ENCODE measurements at regions not wholly inside any gene's neighbourhood (a gene's known extent, or its start where the extent isn't known, plus 50 kb on each side); places are given as distances from the start of the nearest gene placed in this dataset.

DNA sequence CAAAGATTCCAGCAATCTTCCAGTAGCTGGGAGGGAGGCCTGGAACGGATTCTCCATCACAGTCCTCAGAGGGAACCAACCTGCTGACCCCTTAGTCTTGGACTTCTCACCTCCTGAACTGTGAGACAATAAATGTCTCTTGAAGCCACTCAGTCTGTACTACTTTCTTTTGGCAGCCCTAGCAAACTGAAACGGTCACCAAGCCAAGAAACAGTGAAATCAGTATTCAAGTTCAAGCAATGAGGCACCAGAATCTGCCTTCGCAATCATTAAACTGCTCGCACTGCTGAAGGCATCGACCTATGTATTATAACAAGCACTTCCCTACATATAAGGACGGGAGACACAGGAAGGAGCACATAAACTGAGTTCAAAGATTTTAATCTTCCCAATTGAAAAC is 120.6 kb upstream of the PUM3 start:
- TF ChIP-seq, protein P1, sequence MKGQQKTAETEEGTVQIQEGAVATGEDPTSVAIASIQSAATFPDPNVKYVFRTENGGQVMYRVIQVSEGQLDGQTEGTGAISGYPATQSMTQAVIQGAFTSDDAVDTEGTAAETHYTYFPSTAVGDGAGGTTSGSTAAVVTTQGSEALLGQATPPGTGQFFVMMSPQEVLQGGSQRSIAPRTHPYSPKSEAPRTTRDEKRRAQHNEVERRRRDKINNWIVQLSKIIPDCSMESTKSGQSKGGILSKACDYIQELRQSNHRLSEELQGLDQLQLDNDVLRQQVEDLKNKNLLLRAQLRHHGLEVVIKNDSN (IDR thresholded peaks at IDR 0.05) = no peak
- TF ChIP-seq NFIC (IDR thresholded peaks at IDR 0.05) (no peak), RAD21 (IDR thresholded peaks at IDR 0.05; ENCODE audit: low read depth) (no peak), CEBPB (IDR thresholded peaks at IDR 0.05) (no peak), FOXM1 (IDR thresholded peaks at IDR 0.05; ENCODE audit: borderline replicate concordance, low read depth) (no peak), EP300 (IDR thresholded peaks at IDR 0.05; ENCODE audit: borderline replicate concordance) (no peak), TEAD4 (IDR thresholded peaks at IDR 0.05) (no peak), TAF1 (IDR thresholded peaks at IDR 0.05; ENCODE audit: low read depth) (no peak), YY1 (IDR thresholded peaks at IDR 0.05; ENCODE audit: low read depth) (no peak)
- TF ChIP-seq, protein P2, sequence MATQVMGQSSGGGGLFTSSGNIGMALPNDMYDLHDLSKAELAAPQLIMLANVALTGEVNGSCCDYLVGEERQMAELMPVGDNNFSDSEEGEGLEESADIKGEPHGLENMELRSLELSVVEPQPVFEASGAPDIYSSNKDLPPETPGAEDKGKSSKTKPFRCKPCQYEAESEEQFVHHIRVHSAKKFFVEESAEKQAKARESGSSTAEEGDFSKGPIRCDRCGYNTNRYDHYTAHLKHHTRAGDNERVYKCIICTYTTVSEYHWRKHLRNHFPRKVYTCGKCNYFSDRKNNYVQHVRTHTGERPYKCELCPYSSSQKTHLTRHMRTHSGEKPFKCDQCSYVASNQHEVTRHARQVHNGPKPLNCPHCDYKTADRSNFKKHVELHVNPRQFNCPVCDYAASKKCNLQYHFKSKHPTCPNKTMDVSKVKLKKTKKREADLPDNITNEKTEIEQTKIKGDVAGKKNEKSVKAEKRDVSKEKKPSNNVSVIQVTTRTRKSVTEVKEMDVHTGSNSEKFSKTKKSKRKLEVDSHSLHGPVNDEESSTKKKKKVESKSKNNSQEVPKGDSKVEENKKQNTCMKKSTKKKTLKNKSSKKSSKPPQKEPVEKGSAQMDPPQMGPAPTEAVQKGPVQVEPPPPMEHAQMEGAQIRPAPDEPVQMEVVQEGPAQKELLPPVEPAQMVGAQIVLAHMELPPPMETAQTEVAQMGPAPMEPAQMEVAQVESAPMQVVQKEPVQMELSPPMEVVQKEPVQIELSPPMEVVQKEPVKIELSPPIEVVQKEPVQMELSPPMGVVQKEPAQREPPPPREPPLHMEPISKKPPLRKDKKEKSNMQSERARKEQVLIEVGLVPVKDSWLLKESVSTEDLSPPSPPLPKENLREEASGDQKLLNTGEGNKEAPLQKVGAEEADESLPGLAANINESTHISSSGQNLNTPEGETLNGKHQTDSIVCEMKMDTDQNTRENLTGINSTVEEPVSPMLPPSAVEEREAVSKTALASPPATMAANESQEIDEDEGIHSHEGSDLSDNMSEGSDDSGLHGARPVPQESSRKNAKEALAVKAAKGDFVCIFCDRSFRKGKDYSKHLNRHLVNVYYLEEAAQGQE (IDR thresholded peaks at IDR 0.05; ENCODE audit: low read depth) = no peak
- TF ChIP-seq, protein P3, sequence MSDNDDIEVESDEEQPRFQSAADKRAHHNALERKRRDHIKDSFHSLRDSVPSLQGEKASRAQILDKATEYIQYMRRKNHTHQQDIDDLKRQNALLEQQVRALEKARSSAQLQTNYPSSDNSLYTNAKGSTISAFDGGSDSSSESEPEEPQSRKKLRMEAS (IDR thresholded peaks at IDR 0.05) = no peak
